ENCODE measurements at regions not wholly inside any gene's neighbourhood (a gene's known extent, or its start where the extent isn't known, plus 50 kb on each side); places are given as distances from the start of the nearest gene placed in this dataset.

DNA sequence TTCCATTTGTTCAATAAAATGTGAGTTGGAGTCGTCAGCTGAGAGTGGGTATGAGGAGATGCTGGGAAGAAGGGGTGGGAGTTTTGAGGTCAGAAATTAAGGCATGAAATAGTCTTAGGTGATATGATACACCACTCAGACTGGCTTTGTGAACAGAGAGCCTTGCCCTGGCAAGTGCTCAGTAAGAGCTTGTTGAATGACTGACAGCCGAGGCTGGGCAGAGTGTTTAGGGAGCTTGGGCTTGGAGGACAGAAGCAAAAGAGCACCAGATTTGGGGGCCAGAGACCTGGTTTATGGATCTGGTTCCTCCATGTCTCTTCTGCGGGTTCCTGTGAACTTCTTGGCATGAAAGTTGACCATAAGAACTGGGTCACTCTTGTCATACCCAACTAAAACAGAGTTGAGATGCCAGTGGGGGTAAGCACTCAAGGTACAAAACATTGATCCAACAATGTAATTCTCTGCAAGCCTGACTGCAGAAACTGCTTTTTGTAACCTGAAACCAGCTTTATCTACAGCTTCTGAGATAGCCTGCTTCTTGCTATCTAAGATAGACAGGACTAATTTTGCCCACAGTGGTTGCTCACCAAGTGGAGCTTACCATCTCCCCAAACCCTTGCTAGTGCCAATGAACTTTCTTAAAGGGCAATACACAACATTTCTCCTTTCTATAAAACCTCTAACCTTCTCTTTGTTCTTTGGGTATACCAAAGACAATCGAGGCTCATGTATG lies 126.4 kb downstream of the TENT5C start:
- Histone ChIP-seq H3K4me3 (replicated peaks; ENCODE audit: insufficient read depth, low read length) (no peak overlapping the region), H3K27me3 (ENCODE audit: insufficient read depth, poor library complexity, severe bottlenecking) (no peaks in the 10 kb centered on the region), H3K27ac (replicated peaks) (no peak overlapping the region)
- TF ChIP-seq POLR2AphosphoS5 (IDR thresholded peaks at IDR 0.05; ENCODE audit: low read depth) (no peak), GABPA (IDR thresholded peaks at IDR 0.05; ENCODE audit: low read depth) (no peak), CTCF (IDR thresholded peaks at IDR 0.05; ENCODE audit: insufficient read depth, low read length) (no peak), SPI1 (IDR thresholded peaks at IDR 0.05; ENCODE audit: borderline replicate concordance, low read depth) (no peak), REST (IDR thresholded peaks at IDR 0.05; ENCODE audit: insufficient replicate concordance, low read depth) (no peak)
- DNase-seq (ENCODE audit: low read depth in 1 of 2, low spot score in 1 of 2): no peak

GRCh38 chr1:117732956-117733355 lies 127.1 kb downstream of the TENT5C start:
- H3K27me3 ChIP-seq (ENCODE audit: insufficient read depth, poor library complexity, severe bottlenecking): no peaks in the 10 kb centered on the region
- no peak overlapping the region for H3K4me3 ChIP-seq (replicated peaks; ENCODE audit: insufficient read depth, low read length)
- no peak overlapping the region for H3K27ac ChIP-seq (replicated peaks)
- DNase-seq (ENCODE audit: low read depth in 1 of 2, low spot score in 1 of 2): no peak
- TF ChIP-seq SPI1 (IDR thresholded peaks at IDR 0.05; ENCODE audit: borderline replicate concordance, low read depth): no peak
- no peak for TF ChIP-seq POLR2AphosphoS5 (IDR thresholded peaks at IDR 0.05; ENCODE audit: low read depth)
- TF ChIP-seq CTCF (IDR thresholded peaks at IDR 0.05; ENCODE audit: insufficient read depth, low read length): no peak
- TF ChIP-seq REST (IDR thresholded peaks at IDR 0.05; ENCODE audit: insufficient replicate concordance, low read depth): no peak
- TF ChIP-seq GABPA (IDR thresholded peaks at IDR 0.05; ENCODE audit: low read depth): no peak

DNA sequence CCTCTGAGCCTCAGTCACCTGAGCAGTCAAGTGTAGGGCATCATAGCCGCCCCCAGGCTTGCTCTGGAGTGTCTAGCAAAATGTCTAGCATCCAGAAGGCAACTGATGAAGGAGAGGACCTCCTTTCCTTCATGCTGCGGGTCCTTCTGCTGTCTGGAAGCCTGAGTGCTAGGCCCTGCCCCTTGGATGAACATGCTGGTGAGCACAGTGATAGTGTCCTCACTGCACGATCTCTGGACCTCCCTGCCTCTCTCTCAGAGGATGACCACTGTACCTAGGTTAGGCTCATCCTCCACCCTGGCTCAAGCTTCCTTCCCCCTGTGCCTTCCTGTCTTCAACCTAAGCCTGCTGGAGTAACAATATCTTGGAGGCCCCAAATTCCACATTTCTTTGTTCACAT lies 128.6 kb downstream of the TENT5C start:
- no peak overlapping the region for H3K4me3 ChIP-seq (replicated peaks; ENCODE audit: insufficient read depth, low read length)
- DNase-seq (ENCODE audit: low read depth in 1 of 2, low spot score in 1 of 2): no peak
- no peak overlapping the region for H3K27ac ChIP-seq (replicated peaks)
- no peaks in the 10 kb centered on the region for H3K27me3 ChIP-seq (ENCODE audit: insufficient read depth, poor library complexity, severe bottlenecking)
- no peak for TF ChIP-seq CTCF (IDR thresholded peaks at IDR 0.05; ENCODE audit: insufficient read depth, low read length)
- no peak for TF ChIP-seq GABPA (IDR thresholded peaks at IDR 0.05; ENCODE audit: low read depth)
- TF ChIP-seq SPI1 (IDR thresholded peaks at IDR 0.05; ENCODE audit: borderline replicate concordance, low read depth): no peak
- TF ChIP-seq REST (IDR thresholded peaks at IDR 0.05; ENCODE audit: insufficient replicate concordance, low read depth): no peak
- TF ChIP-seq POLR2AphosphoS5 (IDR thresholded peaks at IDR 0.05; ENCODE audit: low read depth): no peak

Measured in HL-60 (cell line).